ENCODE measurements at regions not wholly inside any gene's neighbourhood (a gene's known extent, or its start where the extent isn't known, plus 50 kb on each side); places are given as distances from the start of the nearest gene placed in this dataset.
A peak's percentile ranks its signal among the peaks of the same experiment; 100 is the strongest.

- no peak for DNase-seq
These were observed 120.7 kb upstream of the ERCC6L2 start for GRCh38 chr9:95754533-95755420.

- peak; percentile 59 for DNase-seq
These were observed 121.6 kb upstream of the ERCC6L2 start for GRCh38 chr9:95753762-95754465.

GRCh38 chr9:95752129-95752731 is 123.3 kb upstream of the ERCC6L2 start:
- DNase-seq, result no peak

- DNase-seq, result no peak
These were observed 124.0 kb upstream of the ERCC6L2 start for GRCh38 chr9:95751520-95751790.

- DNase-seq, result no peak
These were observed 124.6 kb upstream of the ERCC6L2 start for GRCh38 chr9:95750725-95751519.

- DNase-seq, result no peak
These were observed 126.0 kb upstream of the ERCC6L2 start for GRCh38 chr9:95749493-95749892.

GRCh38 chr9:95746408-95747180 is 128.9 kb upstream of the ERCC6L2 start:
- DNase-seq, result no peak

- DNase-seq, result no peak
These were observed 132.7 kb upstream of the ERCC6L2 start for GRCh38 chr9:95742821-95743220.

GRCh38 chr9:95741631-95742030 is 133.9 kb upstream of the ERCC6L2 start:
- no peak for DNase-seq

GRCh38 chr9:95740217-95741004 is 135.1 kb upstream of the ERCC6L2 start:
- DNase-seq, result no peak

- DNase-seq, result no peak
These were observed 137.1 kb upstream of the ERCC6L2 start for GRCh38 chr9:95738438-95738837.

GRCh38 chr9:95736891-95737522 is 138.5 kb upstream of the ERCC6L2 start:
- no peak for DNase-seq

GRCh38 chr9:95736370-95736769 is 139.1 kb upstream of the ERCC6L2 start:
- DNase-seq, result peak; percentile 33

- no peak for DNase-seq
These were observed 139.8 kb upstream of the ERCC6L2 start for GRCh38 chr9:95735701-95736100.

- DNase-seq, result no peak
These were observed 141.5 kb upstream of the ERCC6L2 start for GRCh38 chr9:95733741-95734666.

GRCh38 chr9:95732802-95733688 is 142.4 kb upstream of the ERCC6L2 start:
- DNase-seq, result no peak

- DNase-seq, result peak; percentile 20
These were observed 143.6 kb upstream of the ERCC6L2 start for GRCh38 chr9:95731876-95732275.

- DNase-seq, result no peak
These were observed 145.7 kb upstream of the ERCC6L2 start for GRCh38 chr9:95729669-95730368.

Measured in hematopoietic multipotent progenitor cell treated with erythropoietin and hydrocortisone succinate and interleukin-3 and kit ligand, for 4 days (in vitro differentiated cells).